NCI-H2196 treated with DMSO at 0.1 percent for 48 hours (cell line): ENCODE measurements at regions not wholly inside any gene's neighbourhood (a gene's known extent, or its start where the extent isn't known, plus 50 kb on each side); places are given as distances from the start of the nearest gene placed in this dataset.
A peak's percentile ranks its signal among the peaks of the same experiment; 100 is the strongest.

ENCODE experiments used
- DNase-seq: peaks from one replicate; lab custom pipeline; 2025; ENCODE audit not compliant: unreplicated experiment; lab: John Stamatoyannopoulos, UW

- DNase-seq, result no peak
These were observed 180.5 kb downstream of the TGFB2 start for GRCh38 chr1:218525451-218526197.

- DNase-seq, result no peak
These were observed 181.1 kb downstream of the TGFB2 start for GRCh38 chr1:218526198-218526580.

GRCh38 chr1:218527737-218528136 is 182.6 kb downstream of the TGFB2 start:
- no peak for DNase-seq

GRCh38 chr1:218529646-218530300 is 184.6 kb downstream of the TGFB2 start:
- DNase-seq, result no peak

DNA sequence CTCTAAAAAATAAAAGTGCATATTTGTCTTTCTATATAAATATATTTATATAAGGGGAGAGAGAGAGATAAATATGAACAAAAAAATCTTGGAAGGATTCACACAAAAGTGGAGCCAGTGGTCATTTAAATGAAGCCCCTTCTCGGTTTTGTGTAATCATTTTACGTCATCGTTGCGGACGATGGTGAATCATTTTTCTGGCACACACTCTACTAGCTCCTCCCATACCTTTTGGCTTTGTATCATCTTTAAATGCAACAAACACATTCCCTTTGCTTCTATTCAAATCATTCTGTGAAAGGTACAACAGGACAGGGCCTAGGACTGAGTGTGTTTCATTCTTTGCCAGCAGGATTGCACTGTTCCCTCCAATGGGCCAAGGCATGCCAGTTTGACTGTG is 186.8 kb downstream of the TGFB2 start:
- DNase-seq, result no peak

DNA sequence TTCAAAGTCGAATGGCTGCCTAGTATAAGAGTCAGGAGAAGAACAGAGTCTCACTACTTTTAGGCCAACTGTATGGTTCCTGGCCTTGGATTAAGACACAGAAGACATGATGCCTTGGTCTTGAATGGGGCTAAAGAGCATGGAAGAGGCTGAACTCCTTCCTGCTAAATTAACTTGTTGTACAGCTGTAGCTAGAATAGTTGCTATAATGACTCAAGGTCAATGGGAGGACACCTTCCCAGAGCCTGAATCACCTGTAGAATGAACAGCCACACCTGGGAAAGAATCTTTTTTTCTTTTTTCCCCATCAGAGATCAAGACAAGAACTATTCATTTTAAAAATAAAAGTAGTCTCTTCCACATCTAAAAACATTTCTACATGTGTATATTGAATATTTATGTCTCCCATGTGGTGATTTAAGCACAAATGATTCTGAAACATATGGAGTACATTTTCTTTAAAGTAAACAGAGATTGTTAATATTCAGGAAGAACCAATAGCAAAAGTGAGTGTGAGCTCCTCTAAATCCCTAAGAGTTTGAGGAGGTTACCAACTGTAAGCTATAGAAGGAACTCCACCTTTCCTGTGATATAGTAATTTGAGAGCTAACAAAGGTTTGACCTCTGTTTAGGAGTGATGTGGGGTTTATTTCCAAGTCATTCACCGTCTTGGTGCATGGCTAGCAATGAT is 191.3 kb downstream of the TGFB2 start:
- DNase-seq, result no peak

DNA sequence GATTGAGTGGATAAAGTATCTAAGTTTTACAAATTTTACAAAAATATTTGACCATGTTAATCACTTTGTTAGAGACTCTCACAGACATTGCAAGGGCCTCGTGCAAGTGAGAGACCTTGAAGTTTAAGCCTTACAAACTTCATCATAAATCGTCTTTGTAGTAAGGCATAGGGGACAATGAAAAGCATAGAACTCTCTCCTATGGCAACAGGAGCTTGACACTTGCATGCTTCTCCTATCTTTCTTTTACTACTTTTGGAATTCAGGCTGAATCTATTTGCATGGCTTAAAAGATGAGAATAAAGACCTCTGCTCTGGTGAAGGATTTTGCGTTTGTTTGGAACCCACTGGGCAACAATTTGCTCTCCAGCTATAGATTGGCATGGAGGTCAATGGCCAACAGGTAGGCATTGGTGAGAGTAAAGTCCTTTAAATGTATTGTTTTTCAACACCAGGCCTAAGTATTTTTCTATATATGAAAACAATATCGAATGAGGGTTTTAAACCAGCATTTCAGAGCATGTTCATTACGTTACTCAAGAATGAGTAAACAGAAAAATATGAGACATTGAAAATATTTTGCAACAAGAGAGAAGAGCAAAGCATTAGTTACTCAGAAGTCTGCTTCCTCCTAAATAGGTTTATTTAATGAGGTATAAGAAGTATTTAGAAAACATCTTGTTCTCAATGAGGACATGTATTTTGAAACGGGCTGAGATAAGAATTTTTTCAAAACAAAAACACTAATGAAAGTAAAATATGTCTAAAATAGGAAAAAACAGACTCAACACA is 192.2 kb downstream of the TGFB2 start:
- no peak for DNase-seq

- no peak for DNase-seq
These were observed 193.2 kb downstream of the TGFB2 start for GRCh38 chr1:218538341-218538740.

DNA sequence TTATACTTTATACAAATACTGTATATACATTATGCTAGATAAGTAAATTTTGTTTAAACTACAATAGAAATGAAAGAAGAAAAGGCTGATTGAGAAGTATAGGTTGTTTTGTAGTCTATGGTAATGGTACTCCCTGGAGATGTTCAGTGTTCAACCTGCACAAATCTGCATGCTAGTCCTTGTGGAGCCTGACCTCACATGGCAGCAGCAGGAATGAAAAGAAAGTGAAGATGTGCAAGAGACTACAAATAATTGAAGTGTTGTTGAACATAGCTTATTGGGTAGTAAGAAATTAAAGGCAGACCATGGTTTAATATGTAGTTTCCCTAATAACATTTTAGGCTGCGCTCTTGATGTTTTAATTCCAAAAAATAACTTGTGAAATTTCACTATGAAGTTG is 201.2 kb downstream of the TGFB2 start:
- no peak for DNase-seq

DNA sequence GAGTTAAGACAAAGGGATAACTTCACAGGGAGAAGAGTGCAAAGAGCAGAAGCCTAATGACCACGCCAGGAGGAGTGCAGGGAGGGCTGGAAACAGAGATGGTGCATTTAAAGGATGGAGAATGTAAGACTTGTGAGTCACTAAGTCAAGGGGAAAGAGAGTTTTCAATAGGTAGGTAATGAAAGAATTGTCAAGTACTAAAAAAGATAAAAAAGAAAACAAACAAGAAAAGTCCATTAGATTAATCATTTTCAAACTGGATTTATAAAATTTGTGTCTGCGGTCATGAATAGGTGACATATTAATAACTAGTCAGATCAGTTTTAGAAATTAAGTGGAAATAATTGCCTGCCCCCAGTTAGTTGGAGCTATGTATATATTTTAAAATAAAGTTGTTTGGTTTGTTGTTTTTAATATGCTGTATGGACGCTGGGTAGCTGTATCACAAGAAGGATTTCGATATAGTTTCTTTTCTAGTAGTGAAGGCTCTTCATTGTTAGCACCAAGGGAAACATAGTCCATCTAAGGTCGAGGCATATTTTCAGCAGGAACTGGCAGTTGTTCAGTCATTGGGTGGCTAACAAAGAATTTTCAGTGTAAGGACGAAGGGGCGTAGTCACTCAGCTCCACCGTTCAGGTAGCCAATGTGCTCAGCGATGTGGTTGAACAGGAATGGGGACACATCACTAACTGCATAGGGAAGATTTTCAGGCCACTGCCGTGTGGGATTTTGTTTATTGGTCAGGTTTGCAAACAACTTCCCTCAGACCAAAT is 203.0 kb downstream of the TGFB2 start:
- no peak for DNase-seq

DNA sequence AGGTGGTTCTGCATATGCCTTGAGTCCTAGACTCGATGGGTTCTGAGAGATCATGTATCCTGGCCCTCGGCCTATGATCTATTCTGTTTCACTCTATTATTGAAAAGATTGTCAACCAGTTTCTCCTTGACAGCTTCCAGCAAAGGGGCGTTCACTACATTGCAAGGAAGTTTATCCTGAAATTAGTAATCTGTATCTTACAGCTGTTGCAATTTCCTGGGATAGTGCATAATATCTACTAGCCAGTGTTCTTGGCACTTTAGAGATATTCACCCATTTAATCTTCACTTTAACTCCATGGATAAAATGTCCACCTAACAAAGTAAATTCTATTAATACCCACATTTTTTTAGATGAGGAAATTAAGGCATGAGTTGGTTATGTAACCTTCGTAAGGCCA is 203.6 kb downstream of the TGFB2 start:
- DNase-seq, result no peak

DNA sequence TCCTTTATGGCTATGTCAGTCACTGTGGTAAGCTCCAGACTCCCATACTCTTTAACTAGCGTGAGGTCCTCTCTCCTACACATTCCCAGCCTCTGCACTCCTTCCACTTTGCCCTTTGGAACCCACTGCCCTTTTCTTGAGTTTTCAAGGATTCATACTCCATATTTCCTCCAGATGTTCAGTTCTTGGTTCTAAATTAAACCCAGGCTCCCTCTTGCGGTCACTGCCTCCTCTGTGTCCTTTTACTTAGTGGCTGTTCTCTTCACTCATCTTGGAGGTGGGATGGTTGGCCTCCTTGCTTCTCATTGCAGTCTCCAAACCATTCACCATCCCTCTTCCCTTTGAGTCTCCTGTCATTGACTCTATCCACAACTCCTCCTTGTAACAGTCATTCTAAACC is 208.1 kb downstream of the TGFB2 start:
- no peak for DNase-seq

- DNase-seq, result no peak
These were observed 210.9 kb downstream of the TGFB2 start for GRCh38 chr1:218556016-218556415.

DNA sequence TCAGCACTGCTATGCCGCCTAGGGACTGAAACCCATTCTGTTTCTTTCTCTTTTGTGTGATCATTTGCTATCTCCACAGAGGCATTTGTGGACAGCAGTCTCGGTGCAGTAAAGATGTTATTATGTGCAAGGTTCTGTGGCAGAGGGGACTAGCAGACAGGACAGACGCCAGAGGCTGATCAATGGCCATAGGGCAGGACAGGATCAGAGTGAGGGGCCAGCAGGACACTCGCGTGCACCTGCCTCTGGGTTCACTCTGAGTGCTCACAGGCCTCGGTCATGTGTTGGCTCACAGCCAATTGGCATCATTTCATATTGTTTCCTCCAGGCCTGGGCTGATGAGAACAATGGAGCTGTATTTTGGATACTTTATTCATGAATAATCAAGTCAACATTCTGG is 212.6 kb downstream of the TGFB2 start:
- peak; percentile 26 for DNase-seq

DNA sequence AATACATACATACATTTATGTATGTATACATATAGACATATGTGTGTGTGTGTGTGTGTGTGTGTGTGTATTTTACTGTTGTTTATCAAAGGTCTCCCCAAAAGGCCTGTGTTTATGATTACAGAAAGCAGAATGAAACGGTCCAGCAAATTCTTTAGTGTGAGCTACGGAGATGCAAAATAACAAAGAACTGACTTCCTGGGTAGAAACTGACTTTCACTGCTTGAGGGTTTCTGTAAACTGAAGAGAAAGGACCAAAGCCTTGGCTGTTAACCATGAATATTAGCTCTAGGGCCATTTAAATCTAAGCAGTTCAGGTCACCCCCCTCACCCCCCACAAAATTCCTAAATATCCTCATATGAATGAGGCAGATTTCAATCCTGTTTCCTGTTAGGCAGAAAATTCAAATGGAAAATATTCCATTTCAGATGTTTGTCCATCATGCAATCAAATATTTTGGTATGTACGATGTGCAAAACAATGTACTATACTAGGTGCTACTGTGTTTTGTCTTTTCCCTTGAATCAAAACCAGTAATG is 213.2 kb downstream of the TGFB2 start:
- DNase-seq, result no peak

- DNase-seq, result no peak
These were observed 220.2 kb downstream of the TGFB2 start for GRCh38 chr1:218565377-218565776.

DNA sequence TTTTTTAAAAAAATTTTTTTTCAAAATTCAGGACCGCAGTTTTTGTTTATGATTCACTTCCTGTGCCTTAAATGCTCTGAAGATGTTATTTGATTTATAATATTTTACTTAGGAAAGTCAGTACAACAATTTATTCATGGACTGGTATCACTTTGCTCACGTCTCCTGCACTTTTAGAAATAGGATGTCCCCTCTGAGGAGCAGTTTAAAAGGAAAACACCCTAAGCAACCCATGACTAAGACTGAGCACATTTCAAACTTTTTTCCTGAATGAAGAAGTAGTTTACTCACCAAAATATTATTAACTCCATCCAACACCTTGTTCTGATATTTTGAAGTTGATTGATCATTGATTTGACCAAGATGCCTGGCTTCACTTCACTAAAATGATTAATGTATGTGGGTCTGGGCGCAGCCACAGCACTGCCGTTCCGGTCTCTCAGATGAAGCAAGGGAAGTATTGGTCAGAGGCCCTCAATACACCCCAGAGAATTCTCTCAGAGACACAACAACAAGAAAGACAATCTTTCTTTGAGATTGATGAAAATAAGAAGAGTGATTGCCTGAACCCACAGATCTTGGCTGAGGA is 223.9 kb downstream of the TGFB2 start:
- DNase-seq, result no peak

- no peak for DNase-seq
These were observed 225.3 kb downstream of the TGFB2 start for GRCh38 chr1:218570456-218570855.

DNA sequence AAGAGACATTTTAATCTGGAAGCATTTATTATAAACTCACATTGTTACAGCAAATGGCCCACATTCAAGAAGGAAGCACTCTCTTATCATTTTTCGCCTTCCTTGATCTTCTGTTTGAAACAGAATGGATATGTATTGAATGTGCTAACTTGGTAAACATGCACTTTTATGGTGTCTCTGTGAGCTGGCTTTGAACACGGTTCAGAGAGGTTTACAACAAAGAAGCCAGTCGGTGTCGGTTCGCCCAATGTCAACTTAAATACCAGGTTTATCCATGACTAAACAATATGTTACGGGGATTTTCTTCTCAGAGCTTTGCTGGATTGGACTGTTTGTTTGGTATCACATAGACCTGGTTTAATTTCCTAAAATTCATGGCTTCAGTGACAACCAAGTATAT is 226.4 kb downstream of the TGFB2 start:
- DNase-seq, result no peak

GRCh38 chr1:218572050-218572449 is 226.9 kb downstream of the TGFB2 start:
- no peak for DNase-seq
